ENCODE measurements at regions not wholly inside any gene's neighbourhood (a gene's known extent, or its start where the extent isn't known, plus 50 kb on each side); places are given as distances from the start of the nearest gene placed in this dataset.

GRCh38 chr4:63663870-63664269 lies 745.4 kb downstream of the TECRL start:
- CTCF ChIA-PET, result interaction anchor here (0.6 to 1.0 kb wide), 4 partner anchors 32 to 568 kb away, joined by 3 to 6 read pairs (median 4); no protein-coding TSS in a partner anchor
- peak overlapping the region; percentile 59 for H3K4me3 Mint-ChIP-seq (ENCODE audit: unreplicated experiment)

GRCh38 chr4:63644396-63644795 lies 764.9 kb downstream of the TECRL start:
- intact Hi-C loops (cut with micrococcal nuclease), result no loop called here
- Mint-ChIP-seq H3K27me3 (ENCODE audit: insufficient read depth, unreplicated experiment) (no peaks in the 10 kb centered on the region), H3K27ac (ENCODE audit: low read depth, unreplicated experiment) (no peak overlapping the region), H3K9me3 (ENCODE audit: unreplicated experiment) (no peaks in the 10 kb centered on the region), H3K4me3 (ENCODE audit: unreplicated experiment) (no peak overlapping the region), H3K36me3 (ENCODE audit: insufficient read depth, unreplicated experiment) (no peaks in the 10 kb centered on the region), H3K4me1 (ENCODE audit: insufficient read depth, unreplicated experiment) (no peaks in the 10 kb centered on the region)
- no peak for TF ChIP-seq CTCF (IDR thresholded peaks at IDR 0.05; ENCODE audit: unreplicated experiment)
- ChIA-PET CTCF (interaction anchor here (0.6 kb wide), 1 partner anchor 998 kb away, joined by 3 read pairs; no protein-coding TSS in a partner anchor), POLR2A (no interaction called here)
- no peak for DNase-seq (ENCODE audit: unreplicated experiment)
- no TSS peak for BruUV-seq (replicated peaks)

More at GRCh38 chr4:63663870-63664269, 745.4 kb downstream of the TECRL start:
- no peak for TF ChIP-seq CTCF (IDR thresholded peaks at IDR 0.05; ENCODE audit: unreplicated experiment)
- BruUV-seq (replicated peaks), result no TSS peak
- POLR2A ChIA-PET, result no interaction called here
- intact Hi-C loops (cut with micrococcal nuclease), result no loop called here
- Mint-ChIP-seq H3K27me3 (ENCODE audit: insufficient read depth, unreplicated experiment) (no peaks in the 10 kb centered on the region), H3K27ac (ENCODE audit: low read depth, unreplicated experiment) (peak overlapping the region; percentile 47), H3K9me3 (ENCODE audit: unreplicated experiment) (no peaks in the 10 kb centered on the region), H3K36me3 (ENCODE audit: insufficient read depth, unreplicated experiment) (no peaks in the 10 kb centered on the region), H3K4me1 (ENCODE audit: insufficient read depth, unreplicated experiment) (no peaks in the 10 kb centered on the region)
- DNase-seq (ENCODE audit: unreplicated experiment), result peak; percentile 0

GRCh38 chr4:63637270-63637669 lies 772.0 kb downstream of the TECRL start:
- ChIA-PET CTCF (no interaction called here), POLR2A (no interaction called here)
- Mint-ChIP-seq H3K27ac (ENCODE audit: low read depth, unreplicated experiment) (no peak overlapping the region), H3K9me3 (ENCODE audit: unreplicated experiment) (no peaks in the 10 kb centered on the region), H3K4me1 (ENCODE audit: insufficient read depth, unreplicated experiment) (no peaks in the 10 kb centered on the region), H3K36me3 (ENCODE audit: insufficient read depth, unreplicated experiment) (peaks cover 6% of the 10 kb centered on the region), H3K4me3 (ENCODE audit: unreplicated experiment) (no peak overlapping the region), H3K27me3 (ENCODE audit: insufficient read depth, unreplicated experiment) (no peaks in the 10 kb centered on the region)
- DNase-seq (ENCODE audit: unreplicated experiment), result no peak
- intact Hi-C loops (cut with micrococcal nuclease), result no loop called here
- no TSS peak for BruUV-seq (replicated peaks)
- TF ChIP-seq CTCF (IDR thresholded peaks at IDR 0.05; ENCODE audit: unreplicated experiment), result no peak

- TF ChIP-seq CTCF (IDR thresholded peaks at IDR 0.05; ENCODE audit: unreplicated experiment), result no peak
- H3K27ac Mint-ChIP-seq (ENCODE audit: low read depth, unreplicated experiment), result no peak overlapping the region
- H3K4me1 Mint-ChIP-seq (ENCODE audit: insufficient read depth, unreplicated experiment), result no peaks in the 10 kb centered on the region
- H3K27me3 Mint-ChIP-seq (ENCODE audit: insufficient read depth, unreplicated experiment), result no peaks in the 10 kb centered on the region
- H3K9me3 Mint-ChIP-seq (ENCODE audit: unreplicated experiment), result peaks cover 7% of the 10 kb centered on the region
- CTCF ChIA-PET, result no interaction called here
- POLR2A ChIA-PET, result no interaction called here
- BruUV-seq (replicated peaks), result no TSS peak
- DNase-seq (ENCODE audit: unreplicated experiment), result no peak
- intact Hi-C loops (cut with micrococcal nuclease), result no loop called here
- no peak overlapping the region for H3K4me3 Mint-ChIP-seq (ENCODE audit: unreplicated experiment)
- H3K36me3 Mint-ChIP-seq (ENCODE audit: insufficient read depth, unreplicated experiment), result peaks cover 6% of the 10 kb centered on the region
These were observed 776.4 kb downstream of the TECRL start for GRCh38 chr4:63632858-63633257.

All from MCF 10A (cell line).